ENCODE measurements at regions not wholly inside any gene's neighbourhood (a gene's known extent, or its start where the extent isn't known, plus 50 kb on each side); places are given as distances from the start of the nearest gene placed in this dataset.

GRCh38 chr12:93273834-93274564, 103.7 kb upstream of the NUDT4 start:
- TF ChIP-seq CTCF (IDR thresholded peaks at IDR 0.05) = no peak
- TF ChIP-seq POLR2A (IDR thresholded peaks at IDR 0.05) = no peak
- no peak for TF ChIP-seq POLR2AphosphoS5 (IDR thresholded peaks at IDR 0.05)

Data from breast epithelium (tissue), 3 donors.